Mammary epithelial cell (primary cell): ENCODE measurements at regions not wholly inside any gene's neighbourhood (a gene's known extent, or its start where the extent isn't known, plus 50 kb on each side); places are given as distances from the start of the nearest gene placed in this dataset.

ENCODE experiments used
- CTCF ChIP-seq, 2 donors: IDR thresholded peaks in 1 of 2; conservative IDR thresholded peaks in 1 of 2; 2 replicates each; pipeline ENCODE4 v1.5.1; 2011 to 2012; ENCODE audit warnings: inconsistent platforms in 2 of 2, low read length in 2 of 2, mild to moderate bottlenecking in 2 of 2, control low read depth in 1 of 2, low read depth in 1 of 2; ENCODE audit not compliant: insufficient read depth in 1 of 2; ENCODE audit errors: extremely low read depth in 1 of 2
- EZH2 ChIP-seq: IDR thresholded peaks from 2 replicates; pipeline ENCODE4 v1.6.1; 2012; ENCODE audit warnings: low read length, inconsistent platforms, borderline replicate concordance

GRCh38 chr1:166594646-166595045, 244.6 kb upstream of the POGK start:
- no peak for TF ChIP-seq CTCF (conservative IDR thresholded peaks at IDR 0.05 in 1 of 2, IDR thresholded peaks at IDR 0.05 in 1 of 2; ENCODE audit: extremely low read depth in 1 of 2, insufficient read depth in 1 of 2, low read depth in 1 of 2, low read length in 2 of 2)
- TF ChIP-seq EZH2 = no peak
